Putamen (tissue), 1 donor: ENCODE measurements at regions not wholly inside any gene's neighbourhood (a gene's known extent, or its start where the extent isn't known, plus 50 kb on each side); places are given as distances from the start of the nearest gene placed in this dataset.
"Not testable (repeated sequence)": the region's sequence is repeated elsewhere in the genome, so short reads cannot be mapped to it uniquely, and the experiment has no call there.

Experiments
- DNase-seq: peaks from one replicate; pipeline ENCODE4 v3.0.0-alpha.2; 2016; ENCODE audit warnings: low spot score

- no peak for DNase-seq
These were observed 502.0 kb downstream of the HAPSTR1 start for GRCh38 chr16:9593440-9593839.

DNA sequence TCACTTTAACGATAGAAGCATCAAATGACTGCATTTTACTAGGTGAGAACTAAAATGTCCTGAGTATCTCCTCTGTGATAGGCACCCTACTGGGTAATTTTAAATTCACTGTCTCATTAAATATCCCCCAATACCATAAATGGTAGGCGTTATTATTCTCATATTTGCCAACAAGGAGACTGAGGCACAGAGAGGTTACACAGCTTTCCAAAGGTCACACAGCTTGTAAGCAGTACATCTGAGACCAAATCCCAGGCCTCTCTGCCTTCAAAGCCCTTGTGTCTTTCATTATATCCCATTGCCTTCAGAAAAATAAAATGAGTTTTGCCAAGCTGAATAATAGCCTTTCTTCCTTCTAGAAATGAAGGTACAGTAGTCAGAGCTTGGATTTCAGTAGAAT lies 502.6 kb downstream of the HAPSTR1 start:
- no peak for DNase-seq

- DNase-seq = no peak
These were observed 503.5 kb downstream of the HAPSTR1 start for GRCh38 chr16:9594946-9595345.

GRCh38 chr16:9595393-9595792 lies 503.9 kb downstream of the HAPSTR1 start:
- no peak for DNase-seq

GRCh38 chr16:9596788-9597187 lies 505.3 kb downstream of the HAPSTR1 start:
- no peak for DNase-seq

DNA sequence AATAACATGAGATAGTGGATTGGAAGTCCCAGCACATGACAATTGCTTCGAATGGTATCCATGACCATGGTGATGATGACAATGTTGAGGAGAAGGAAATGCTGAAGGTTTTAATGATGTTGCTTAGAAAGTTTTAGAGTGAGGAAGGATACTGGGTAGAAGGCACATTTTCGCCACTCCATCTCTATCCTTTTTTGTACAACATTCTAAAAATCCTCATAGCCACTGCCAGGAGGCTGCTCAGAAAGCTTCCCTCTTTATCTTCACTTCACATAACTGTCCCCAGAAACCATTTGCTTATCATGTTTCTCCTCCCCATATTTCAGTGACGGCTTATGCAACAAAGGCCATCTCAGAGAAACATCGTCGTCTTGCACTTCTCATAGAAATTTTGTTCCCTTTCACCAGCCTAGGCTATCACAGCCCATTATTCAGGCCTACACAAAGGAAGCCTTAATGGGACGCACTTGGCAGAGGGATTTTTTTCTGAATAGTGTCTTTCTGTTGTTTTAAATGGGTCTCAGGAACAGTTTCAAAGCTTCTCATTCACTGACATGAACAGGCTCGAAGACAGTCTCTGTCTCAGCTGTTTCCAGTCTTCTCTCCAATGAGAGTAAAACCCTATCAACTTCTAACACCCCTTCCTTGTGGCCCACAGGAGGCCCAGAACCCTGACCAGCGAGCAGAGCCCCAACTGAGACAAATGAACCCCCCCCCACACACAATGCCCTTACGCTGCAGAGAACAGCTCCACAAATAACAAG lies 506.7 kb downstream of the HAPSTR1 start:
- peak; percentile 92 for DNase-seq

DNA sequence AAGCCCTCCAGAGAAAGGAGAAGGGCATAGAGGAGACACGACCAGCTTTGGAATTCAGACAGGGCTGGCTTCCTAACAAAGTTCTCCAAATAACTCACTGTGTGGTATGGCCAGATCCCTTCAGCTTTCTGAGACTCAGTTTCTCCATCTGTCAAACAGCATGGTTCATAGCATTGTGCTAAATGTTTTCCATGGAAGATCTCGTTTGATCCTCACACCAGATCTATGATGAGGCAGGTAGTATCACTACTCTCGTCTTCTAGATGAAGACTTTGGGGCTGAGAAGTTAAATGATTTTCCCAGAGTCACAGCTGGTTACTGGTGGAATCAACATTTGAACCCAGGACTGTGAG lies 507.3 kb downstream of the HAPSTR1 start:
- DNase-seq = no peak

- DNase-seq = no peak
These were observed 508.1 kb downstream of the HAPSTR1 start for GRCh38 chr16:9599415-9600120.

GRCh38 chr16:9602189-9602588 lies 510.7 kb downstream of the HAPSTR1 start:
- peak; percentile 9 for DNase-seq

DNA sequence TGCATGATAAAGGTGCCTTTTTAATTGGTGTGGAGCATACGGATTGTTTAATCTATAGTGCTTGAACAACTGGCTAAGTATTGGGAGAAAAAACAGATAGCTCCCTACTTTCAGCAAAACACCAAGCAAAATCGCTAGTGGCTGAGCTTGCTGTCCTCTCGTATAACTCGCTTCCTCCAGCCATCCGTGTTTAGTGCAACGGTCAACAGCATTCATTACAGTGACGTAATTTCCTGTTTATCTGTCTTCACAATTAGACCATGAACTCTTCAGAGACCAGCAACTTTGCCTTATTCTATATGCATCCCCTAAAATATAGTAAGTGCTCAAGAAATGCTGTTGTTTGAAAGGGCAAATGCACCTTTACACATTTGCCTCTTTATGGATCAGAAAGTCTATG lies 511.9 kb downstream of the HAPSTR1 start:
- DNase-seq = no peak

DNA sequence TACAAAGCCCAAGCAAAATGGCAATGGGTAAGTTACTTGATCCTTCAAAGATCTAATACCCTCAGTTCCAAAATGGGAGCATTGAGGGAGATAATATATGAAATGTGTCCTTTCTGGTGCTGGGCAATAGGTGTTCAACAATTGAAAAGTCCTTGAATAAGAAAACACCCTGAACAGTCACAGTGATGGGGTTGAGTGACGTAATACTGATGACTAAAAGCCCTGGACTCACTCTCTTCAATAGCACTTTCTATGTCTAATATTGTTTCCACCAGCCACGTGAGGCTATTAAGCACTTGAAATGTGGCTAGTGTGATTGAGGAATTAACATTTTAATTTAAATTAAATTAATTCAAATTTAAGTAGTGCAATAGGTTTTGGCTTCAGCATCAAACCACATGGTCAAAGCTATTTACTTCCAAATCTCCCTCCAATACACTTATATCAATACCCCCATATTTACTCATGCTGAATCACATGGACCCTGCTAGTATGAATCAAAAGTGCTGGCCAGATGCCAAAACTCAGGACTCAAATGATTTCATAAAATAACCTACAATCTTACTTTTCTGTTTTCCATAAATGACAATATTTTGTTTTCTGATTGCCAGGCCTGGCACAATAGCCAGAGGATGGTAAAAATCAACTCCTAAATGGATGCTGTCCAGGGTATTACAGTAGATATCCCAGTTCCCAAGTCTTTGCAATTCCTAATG lies 516.2 kb downstream of the HAPSTR1 start:
- no peak for DNase-seq

- no peak for DNase-seq
These were observed 519.3 kb downstream of the HAPSTR1 start for GRCh38 chr16:9610727-9611126.

DNA sequence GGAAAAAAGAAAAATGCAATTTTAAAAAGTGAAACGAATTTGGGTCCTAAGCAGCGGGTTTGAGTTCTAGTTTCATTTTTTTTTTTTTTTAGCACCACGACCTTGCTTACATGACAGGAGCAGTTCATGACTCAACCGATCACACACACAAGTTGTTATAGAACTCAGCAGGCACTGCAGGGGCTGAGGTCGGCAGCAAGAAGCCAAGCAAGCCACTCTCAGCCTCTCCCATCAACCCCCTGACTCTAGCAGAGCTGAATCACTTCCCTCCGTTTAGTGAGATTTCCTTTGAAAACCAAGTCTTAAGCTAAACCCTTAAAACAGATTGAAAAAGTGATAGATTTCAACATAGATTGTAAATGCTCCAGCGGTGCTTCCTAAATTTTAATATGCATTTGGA lies 520.8 kb downstream of the HAPSTR1 start:
- DNase-seq = no peak

GRCh38 chr16:9614389-9614788 lies 522.9 kb downstream of the HAPSTR1 start:
- DNase-seq = no peak

- DNase-seq = no peak
These were observed 530.8 kb downstream of the HAPSTR1 start for GRCh38 chr16:9622268-9622667.

DNA sequence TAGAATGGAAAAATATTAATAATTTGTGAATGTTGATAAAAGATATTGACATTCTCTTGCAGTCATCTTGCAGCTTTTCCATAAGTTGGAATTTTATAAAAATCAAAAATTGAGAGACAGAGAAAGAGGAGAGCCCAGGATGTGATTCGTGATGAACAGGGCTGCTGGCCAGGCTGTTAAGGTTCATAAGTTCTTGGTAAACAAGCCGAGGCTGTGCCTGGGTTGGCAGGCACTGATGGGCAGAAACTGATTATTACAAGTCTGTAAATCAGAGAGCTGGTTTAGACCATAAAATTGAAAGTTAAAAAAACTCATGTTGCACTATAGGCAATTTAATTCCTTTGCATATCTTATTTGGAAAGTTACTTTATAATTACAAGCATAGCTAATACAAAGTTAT lies 533.7 kb downstream of the HAPSTR1 start:
- DNase-seq = no peak

- DNase-seq = no peak
These were observed 536.0 kb downstream of the HAPSTR1 start for GRCh38 chr16:9627427-9627826.

DNA sequence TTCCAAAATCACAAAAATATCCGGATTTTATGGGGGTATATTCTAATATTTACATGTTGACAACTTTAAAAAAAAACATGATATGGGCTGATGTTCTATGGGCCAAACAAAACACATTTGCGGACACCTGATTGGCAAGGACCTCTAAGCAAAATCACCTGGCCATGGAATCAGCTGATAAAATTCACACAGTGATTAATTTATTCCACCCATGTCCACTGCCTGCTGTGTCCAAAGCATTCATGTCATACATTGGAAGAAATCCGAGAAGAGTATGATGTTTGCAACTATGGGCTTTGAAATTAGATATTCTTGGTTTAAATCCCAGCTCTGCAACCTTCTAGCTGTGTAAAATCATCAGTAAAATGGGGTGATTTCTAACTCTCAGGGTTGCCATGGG lies 538.7 kb downstream of the HAPSTR1 start:
- no peak for DNase-seq

DNA sequence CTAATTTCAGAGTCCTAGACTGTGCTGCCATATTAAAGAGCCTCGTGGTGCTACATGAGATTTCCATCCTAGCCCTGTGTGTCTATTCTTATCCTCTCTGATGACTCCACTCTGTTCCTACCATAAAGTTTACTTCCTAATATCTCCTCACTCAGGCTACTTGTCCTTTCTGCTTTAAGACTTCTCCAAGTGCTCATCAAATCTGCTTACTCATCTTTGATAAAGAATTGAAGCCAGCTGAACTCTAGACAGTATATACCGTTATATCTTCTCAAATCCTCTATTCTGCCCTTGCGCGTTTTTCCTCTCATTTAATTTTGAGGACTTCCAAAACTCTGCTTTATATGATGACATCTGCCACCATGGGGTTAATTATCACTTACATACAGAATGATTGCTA lies 539.5 kb downstream of the HAPSTR1 start:
- no peak for DNase-seq

DNA sequence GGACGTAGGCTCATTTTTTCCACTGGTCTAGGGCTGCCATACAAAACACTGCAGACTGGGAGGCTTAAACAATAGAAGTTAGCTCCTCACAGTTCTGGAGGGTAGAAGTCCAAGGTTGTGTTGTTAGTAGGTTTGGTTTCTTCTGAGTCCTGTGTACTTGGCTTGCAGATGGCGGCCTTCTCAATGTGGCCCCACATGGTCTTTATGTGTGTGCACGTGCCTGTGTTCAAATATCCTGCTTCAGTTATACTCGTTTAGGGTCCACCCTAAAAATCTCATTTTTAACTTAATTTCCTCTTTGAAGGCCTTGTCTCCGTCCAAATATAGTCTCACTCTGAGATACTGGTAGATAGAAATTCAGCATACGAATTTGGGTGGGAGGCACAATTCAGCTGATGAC lies 542.4 kb downstream of the HAPSTR1 start:
- DNase-seq = no peak

- not testable (repeated sequence) for DNase-seq
These were observed 543.8 kb downstream of the HAPSTR1 start for GRCh38 chr16:9635150-9635720.

GRCh38 chr16:9644258-9644657 lies 538.0 kb downstream of the GRIN2A start:
- no peak for DNase-seq

- DNase-seq = no peak
These were observed 536.3 kb downstream of the GRIN2A start for GRCh38 chr16:9645911-9646310.
